HFFc6 (cell line): ENCODE measurements at regions not wholly inside any gene's neighbourhood (a gene's known extent, or its start where the extent isn't known, plus 50 kb on each side); places are given as distances from the start of the nearest gene placed in this dataset.

Experiments
- DNase-seq: peaks from one replicate; pipeline ENCODE4 v3.0.0-alpha.2; 2018
- H3K27ac Mint-ChIP-seq: 2 replicates; pipeline ENCODE4 v1.8.0; 2020; ENCODE audit warnings: mild to moderate bottlenecking, mixed read lengths
- H3K27me3 Mint-ChIP-seq: 2 replicates; pipeline ENCODE4 v1.8.0; 2021; ENCODE audit warnings: mild to moderate bottlenecking, moderate library complexity, mixed read lengths; ENCODE audit not compliant: insufficient read depth
- H3K36me3 Mint-ChIP-seq: 2 replicates; pipeline ENCODE4 v1.8.0; 2021; ENCODE audit warnings: low read depth, mixed read lengths
- H3K4me1 Mint-ChIP-seq: 2 replicates; pipeline ENCODE4 v1.8.0; 2020; ENCODE audit warnings: low read depth, mixed read lengths
- H3K4me3 Mint-ChIP-seq: 2 replicates; pipeline ENCODE4 v1.8.0; 2020; ENCODE audit warnings: mild to moderate bottlenecking, moderate library complexity, mixed read lengths
- H3K9me3 Mint-ChIP-seq: 2 replicates; pipeline ENCODE4 v1.8.0; 2020; ENCODE audit warnings: mild to moderate bottlenecking, mixed read lengths
- CTCF ChIP-seq: fragments of 200-600 bp; sonication (generic); IDR thresholded peaks from 2 replicates; pipeline ENCODE4 v1.5.0; 2021; ENCODE audit warnings: antibody characterized with exemption, mild to moderate bottlenecking

DNA sequence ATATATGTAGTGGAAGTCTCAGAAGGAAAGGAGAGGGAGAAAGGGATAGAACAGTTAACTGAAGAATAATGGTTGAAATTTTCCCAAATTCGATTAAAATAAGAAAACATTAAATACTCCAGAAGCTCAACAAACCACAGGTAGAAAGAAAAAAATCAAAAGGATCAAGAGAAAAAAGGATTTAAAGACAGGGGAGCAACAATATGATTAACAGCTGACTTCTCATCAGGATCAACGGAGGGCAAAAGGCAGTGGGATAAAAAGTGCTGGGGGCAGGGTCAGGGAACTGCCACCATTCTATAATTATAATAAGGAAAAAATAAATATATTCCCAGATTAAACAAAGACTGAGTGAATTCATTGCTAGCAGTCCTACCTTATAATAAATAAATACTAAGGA, 55.3 kb downstream of the CDKN2C start:
- no peak for DNase-seq
- Mint-ChIP-seq H3K27me3 (peaks cover 1% of the 10 kb centered on the region), H3K4me3 (no peak overlapping the region), H3K36me3 (no peaks in the 10 kb centered on the region), H3K4me1 (no peaks in the 10 kb centered on the region), H3K9me3 (peaks cover 4% of the 10 kb centered on the region; the same call in 1 of the 2 replicates), H3K27ac (no peak overlapping the region)
- TF ChIP-seq CTCF: no peak

- TF ChIP-seq CTCF: no peak
- H3K27me3 Mint-ChIP-seq: peaks cover 4% of the 10 kb centered on the region
- H3K27ac Mint-ChIP-seq: no peak overlapping the region
Observed at GRCh38 chr1:51032936-51033335, 62.9 kb downstream of the CDKN2C start.

GRCh38 chr1:51044199-51044598, 57.8 kb upstream of the C1orf185 start:
- no peak for DNase-seq
- no peak overlapping the region for H3K4me3 Mint-ChIP-seq
- H3K36me3 Mint-ChIP-seq: no peaks in the 10 kb centered on the region
- no peak overlapping the region for H3K27ac Mint-ChIP-seq
- no peak for TF ChIP-seq CTCF
- no peaks in the 10 kb centered on the region for H3K4me1 Mint-ChIP-seq
- no peaks in the 10 kb centered on the region for H3K9me3 Mint-ChIP-seq
- H3K27me3 Mint-ChIP-seq: peaks cover 2% of the 10 kb centered on the region; the same call in 1 of the 2 replicates

More at GRCh38 chr1:51032936-51033335, 62.9 kb downstream of the CDKN2C start:
- Mint-ChIP-seq H3K36me3 (no peaks in the 10 kb centered on the region), H3K4me3 (no peak overlapping the region), H3K4me1 (no peaks in the 10 kb centered on the region), H3K9me3 (no peaks in the 10 kb centered on the region)
- no peak for DNase-seq

DNA sequence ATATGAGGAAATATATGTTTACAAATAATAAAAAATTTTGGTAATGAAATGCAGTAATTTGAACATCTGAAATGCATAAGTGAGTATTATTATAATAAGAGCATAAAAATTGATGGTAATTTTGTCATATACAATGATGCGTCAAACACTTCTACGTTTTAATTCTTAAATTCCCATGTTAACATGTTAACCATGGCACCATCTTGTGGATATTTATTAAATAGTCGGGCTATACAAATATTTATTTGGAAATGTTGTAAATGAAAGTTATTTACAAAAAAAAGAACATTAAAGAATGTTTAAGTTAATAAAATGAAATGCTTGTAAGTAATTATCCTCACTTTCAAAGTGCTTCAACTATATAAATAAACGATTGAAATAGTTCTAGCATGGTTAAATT, 57.2 kb upstream of the C1orf185 start:
- Mint-ChIP-seq H3K4me1 (no peaks in the 10 kb centered on the region), H3K4me3 (no peak overlapping the region), H3K27me3 (no peaks in the 10 kb centered on the region; the same call in 1 of the 2 replicates), H3K36me3 (no peaks in the 10 kb centered on the region), H3K9me3 (no peaks in the 10 kb centered on the region), H3K27ac (no peak overlapping the region)
- peak; percentile 10 for DNase-seq
- peak; percentile 70 for TF ChIP-seq CTCF

DNA sequence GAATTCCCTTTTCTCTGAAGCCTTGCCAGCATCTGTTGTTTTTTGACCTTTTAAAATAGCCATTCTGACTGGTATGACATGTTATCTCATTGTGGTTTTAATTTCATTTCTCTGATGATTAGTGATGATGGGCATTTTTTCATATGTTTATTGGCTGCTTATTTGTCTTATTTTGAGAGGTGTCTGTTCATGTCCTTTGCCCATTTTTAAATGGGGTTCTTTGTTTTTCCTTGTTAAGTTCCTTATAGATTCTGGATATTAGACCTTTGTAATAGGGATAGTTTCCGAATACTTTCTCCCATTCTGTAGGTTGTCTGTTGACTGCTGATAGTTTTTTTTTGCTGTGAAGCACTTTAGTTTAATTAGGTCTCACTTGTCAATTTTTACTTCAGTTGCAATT, 54.0 kb upstream of the C1orf185 start:
- H3K27me3 Mint-ChIP-seq: peaks cover 9% of the 10 kb centered on the region; the same call in 1 of the 2 replicates
- H3K36me3 Mint-ChIP-seq: no peaks in the 10 kb centered on the region
- H3K4me1 Mint-ChIP-seq: no peaks in the 10 kb centered on the region
- no peak overlapping the region for H3K4me3 Mint-ChIP-seq
- no peak overlapping the region for H3K27ac Mint-ChIP-seq
- DNase-seq: no peak
- no peak for TF ChIP-seq CTCF
- H3K9me3 Mint-ChIP-seq: no peaks in the 10 kb centered on the region

- no peak overlapping the region for H3K27ac Mint-ChIP-seq
- no peak for DNase-seq
- no peak for TF ChIP-seq CTCF
- H3K27me3 Mint-ChIP-seq: peaks cover 9% of the 10 kb centered on the region; the same call in 1 of the 2 replicates
- no peaks in the 10 kb centered on the region for H3K36me3 Mint-ChIP-seq
- H3K4me1 Mint-ChIP-seq: no peaks in the 10 kb centered on the region
- no peaks in the 10 kb centered on the region for H3K9me3 Mint-ChIP-seq
- H3K4me3 Mint-ChIP-seq: no peak overlapping the region
Observed at GRCh38 chr1:51048670-51049069, 53.4 kb upstream of the C1orf185 start.
